Peyer's patch (tissue), 4 donors: ENCODE measurements at regions not wholly inside any gene's neighbourhood (a gene's known extent, or its start where the extent isn't known, plus 50 kb on each side); places are given as distances from the start of the nearest gene placed in this dataset.

Source experiments
- DNase-seq, 3 donors: peaks; one replicate each; pipeline ENCODE4 v3.0.0-alpha.2; 2017 to 2019
- H3K27ac ChIP-seq, 4 donors: fragments of 200-600 bp; sonication (generic); one replicate each; pipeline ENCODE4 v1.5.1; 2016 to 2019
- H3K27me3 ChIP-seq, 2 donors: fragments of 200-600 bp; sonication (generic); one replicate each; pipeline ENCODE4 v1.5.1; 2019
- H3K36me3 ChIP-seq, 3 donors: fragments of 200-600 bp; sonication (generic); one replicate each; pipeline ENCODE4 v1.5.1; 2016 to 2019
- H3K4me1 ChIP-seq, 4 donors: fragments of 200-600 bp; sonication (generic); one replicate each; pipeline ENCODE4 v1.5.1; 2016 to 2019
- H3K4me3 ChIP-seq, 4 donors: fragments of 200-600 bp; sonication (generic); 1 replicate in 3 of 4; 2 replicates in 1 of 4; pipeline ENCODE4 v1.5.1; 2016 to 2019; ENCODE audit warnings: mild to moderate bottlenecking in 1 of 4
- H3K9me3 ChIP-seq, 4 donors: fragments of 200-600 bp; sonication (generic); one replicate each; pipeline ENCODE4 v1.5.1; 2016 to 2019; ENCODE audit warnings: mild to moderate bottlenecking in 1 of 4
- POLR2A ChIP-seq, 2 donors: fragments of 450-650 bp; IDR thresholded peaks; one replicate each; pipeline ENCODE4 v1.5.1; 2017; ENCODE audit warnings: antibody characterized with exemption in 2 of 2, mild to moderate bottlenecking in 2 of 2, moderate library complexity in 2 of 2
- TF ChIP-seq, protein P1 (sequence below), 6 experiments: fragments of 450-650 bp in 4 of 6; fragments of 200-600 bp in 2 of 6; sonication (generic) in 1 of 6; IDR thresholded peaks; one replicate each; pipeline ENCODE4 v1.5.1; 2017 to 2019; ENCODE audit warnings: antibody characterized with exemption in 6 of 6, mild to moderate bottlenecking in 3 of 6, moderate library complexity in 1 of 6

DNA sequence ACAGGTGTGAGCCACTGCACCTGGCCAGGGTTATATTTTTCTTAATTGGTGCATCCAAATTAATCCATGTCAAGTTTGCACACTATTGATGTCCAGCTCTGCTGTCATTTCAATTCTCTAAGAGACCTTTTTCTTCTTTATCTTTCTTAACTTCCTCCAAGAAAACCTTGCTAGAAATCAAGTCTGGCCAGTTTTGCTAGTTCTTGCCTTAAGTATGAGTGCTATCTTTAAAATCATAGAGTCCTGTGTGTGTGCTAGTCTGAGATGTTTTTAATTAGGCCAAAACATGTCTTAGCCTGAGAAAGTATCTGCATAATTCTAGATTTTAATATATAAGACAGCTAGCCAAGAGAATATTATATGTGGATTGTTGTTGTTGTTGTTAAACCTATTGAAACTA is 56.2 kb upstream of the SLC39A10 start:
- DNase-seq = no peak
- no peak overlapping the region for H3K4me3 ChIP-seq
- H3K27me3 ChIP-seq = no peaks in the 10 kb centered on the region
- no peaks in the 10 kb centered on the region for H3K4me1 ChIP-seq
- H3K27ac ChIP-seq = no peak overlapping the region
- no peaks in the 10 kb centered on the region for H3K36me3 ChIP-seq
- TF ChIP-seq POLR2A (IDR thresholded peaks at IDR 0.05) = no peak
- TF ChIP-seq, protein P1, sequence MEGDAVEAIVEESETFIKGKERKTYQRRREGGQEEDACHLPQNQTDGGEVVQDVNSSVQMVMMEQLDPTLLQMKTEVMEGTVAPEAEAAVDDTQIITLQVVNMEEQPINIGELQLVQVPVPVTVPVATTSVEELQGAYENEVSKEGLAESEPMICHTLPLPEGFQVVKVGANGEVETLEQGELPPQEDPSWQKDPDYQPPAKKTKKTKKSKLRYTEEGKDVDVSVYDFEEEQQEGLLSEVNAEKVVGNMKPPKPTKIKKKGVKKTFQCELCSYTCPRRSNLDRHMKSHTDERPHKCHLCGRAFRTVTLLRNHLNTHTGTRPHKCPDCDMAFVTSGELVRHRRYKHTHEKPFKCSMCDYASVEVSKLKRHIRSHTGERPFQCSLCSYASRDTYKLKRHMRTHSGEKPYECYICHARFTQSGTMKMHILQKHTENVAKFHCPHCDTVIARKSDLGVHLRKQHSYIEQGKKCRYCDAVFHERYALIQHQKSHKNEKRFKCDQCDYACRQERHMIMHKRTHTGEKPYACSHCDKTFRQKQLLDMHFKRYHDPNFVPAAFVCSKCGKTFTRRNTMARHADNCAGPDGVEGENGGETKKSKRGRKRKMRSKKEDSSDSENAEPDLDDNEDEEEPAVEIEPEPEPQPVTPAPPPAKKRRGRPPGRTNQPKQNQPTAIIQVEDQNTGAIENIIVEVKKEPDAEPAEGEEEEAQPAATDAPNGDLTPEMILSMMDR (IDR thresholded peaks at IDR 0.05) = no peak
- H3K9me3 ChIP-seq = no peaks in the 10 kb centered on the region

GRCh38 chr2:195596840-195597239 is 60.2 kb upstream of the SLC39A10 start:
- no peak for DNase-seq
- no peaks in the 10 kb centered on the region for H3K27me3 ChIP-seq
- H3K36me3 ChIP-seq = no peaks in the 10 kb centered on the region
- no peaks in the 10 kb centered on the region for H3K9me3 ChIP-seq
- H3K4me3 ChIP-seq = no peak overlapping the region
- no peak for TF ChIP-seq POLR2A (IDR thresholded peaks at IDR 0.05)
- TF ChIP-seq, protein P1 (IDR thresholded peaks at IDR 0.05) = no peak
- H3K4me1 ChIP-seq = peaks cover 0 to 4% (median 0%) of the 10 kb centered on the region in 4 donors
- H3K27ac ChIP-seq = no peak overlapping the region

DNA sequence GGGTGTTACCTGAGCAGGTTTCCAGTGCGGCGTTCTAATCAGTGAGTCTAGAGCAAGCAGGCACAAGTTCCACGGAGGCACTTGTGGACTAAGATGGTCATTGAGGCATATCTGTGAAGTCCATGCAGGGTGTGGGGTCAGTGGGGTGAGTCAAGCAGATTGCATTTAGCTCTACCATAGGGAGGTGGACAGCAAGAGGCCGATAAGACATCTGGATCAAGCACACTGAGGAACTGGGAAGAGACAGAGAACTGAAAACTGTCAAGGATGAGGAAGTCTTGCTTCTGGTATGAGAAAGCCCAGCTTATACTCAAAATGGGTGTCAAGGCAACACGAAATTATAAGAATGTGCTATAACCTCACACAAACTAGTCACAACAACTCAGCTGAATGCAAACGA is 61.2 kb upstream of the SLC39A10 start:
- TF ChIP-seq, protein P1 (IDR thresholded peaks at IDR 0.05) = no peak
- TF ChIP-seq POLR2A (IDR thresholded peaks at IDR 0.05) = no peak

DNA sequence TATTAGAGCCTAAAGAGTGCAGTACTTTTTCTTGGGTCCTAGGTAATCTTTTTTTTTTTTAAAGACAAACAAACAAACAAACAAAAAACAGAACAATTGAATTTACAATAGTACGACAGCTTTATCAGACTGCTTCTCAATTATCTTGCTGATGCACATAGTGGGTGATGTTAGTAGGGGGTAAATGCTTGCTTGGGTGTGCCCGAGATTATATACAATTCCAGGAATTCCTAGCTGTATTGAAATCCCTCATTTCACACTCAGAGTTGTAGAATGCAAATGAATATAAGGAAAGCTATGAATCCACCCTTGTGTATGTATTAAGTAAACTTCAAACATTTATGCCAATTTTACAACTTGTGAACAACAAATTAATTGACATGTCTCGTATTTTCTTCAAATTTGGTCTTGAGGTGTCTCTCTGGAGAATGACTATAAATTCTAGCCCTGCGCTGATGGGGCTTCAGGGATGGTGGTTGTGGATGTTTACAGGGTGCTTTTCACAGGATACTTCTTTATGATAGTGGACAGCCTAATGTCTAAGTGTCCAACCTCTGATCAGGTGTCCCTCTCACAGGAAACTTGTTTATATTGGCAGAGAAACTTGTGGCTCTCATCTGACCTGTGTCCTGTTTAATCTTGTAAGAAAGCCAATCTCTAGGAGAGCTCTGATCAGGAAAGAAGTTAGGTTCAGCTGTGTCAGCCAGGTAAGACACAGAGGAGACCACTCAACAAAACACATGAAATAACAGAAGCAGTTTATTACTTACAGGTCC is 61.9 kb upstream of the SLC39A10 start:
- Histone ChIP-seq H3K9me3 (no peaks in the 10 kb centered on the region), H3K36me3 (no peaks in the 10 kb centered on the region), H3K4me3 (no peak overlapping the region), H3K27ac (no peak overlapping the region), H3K27me3 (no peaks in the 10 kb centered on the region), H3K4me1 (peaks cover 0 to 6% (median 4%) of the 10 kb centered on the region in 4 donors)
- DNase-seq = no peak
- no peak for TF ChIP-seq POLR2A (IDR thresholded peaks at IDR 0.05)
- TF ChIP-seq, protein P1 (IDR thresholded peaks at IDR 0.05) = no peak

More for the DNA sequence above, 61.2 kb upstream of the SLC39A10 start:
- no peak overlapping the region for H3K27ac ChIP-seq
- no peaks in the 10 kb centered on the region for H3K27me3 ChIP-seq
- peaks cover 0 to 4% (median 0%) of the 10 kb centered on the region in 4 donors for H3K4me1 ChIP-seq
- no peak overlapping the region for H3K4me3 ChIP-seq
- no peak for DNase-seq
- no peaks in the 10 kb centered on the region for H3K36me3 ChIP-seq
- no peaks in the 10 kb centered on the region for H3K9me3 ChIP-seq

- Histone ChIP-seq H3K4me1 (peaks cover 0 to 8% (median 4%) of the 10 kb centered on the region in 4 donors), H3K36me3 (no peaks in the 10 kb centered on the region), H3K9me3 (no peaks in the 10 kb centered on the region), H3K27ac (no peak overlapping the region), H3K27me3 (no peaks in the 10 kb centered on the region), H3K4me3 (no peak overlapping the region)
- TF ChIP-seq, protein P1 (IDR thresholded peaks at IDR 0.05) = no peak
- TF ChIP-seq POLR2A (IDR thresholded peaks at IDR 0.05) = no peak
- DNase-seq = no peak
Observed at GRCh38 chr2:195594248-195594647, 62.8 kb upstream of the SLC39A10 start.
